ENCODE measurements at regions not wholly inside any gene's neighbourhood (a gene's known extent, or its start where the extent isn't known, plus 50 kb on each side); places are given as distances from the start of the nearest gene placed in this dataset.

- DNase-seq (ENCODE audit: low read depth in 3 of 3), result no peak
These were observed 1222.5 kb downstream of the BRD1 start for GRCh38 chr22:48605125-48605524.

- DNase-seq (ENCODE audit: low read depth in 3 of 3), result no peak
These were observed 1223.9 kb downstream of the BRD1 start for GRCh38 chr22:48603621-48604320.

GRCh38 chr22:48602805-48603518 is 1224.7 kb downstream of the BRD1 start:
- no peak for DNase-seq (ENCODE audit: low read depth in 3 of 3)

GRCh38 chr22:48600681-48601080 is 1227.0 kb downstream of the BRD1 start:
- no peak for DNase-seq (ENCODE audit: low read depth in 3 of 3)

GRCh38 chr22:48600171-48600570 is 1227.5 kb downstream of the BRD1 start:
- no peak for DNase-seq (ENCODE audit: low read depth in 3 of 3)

GRCh38 chr22:48599346-48599745 is 1228.3 kb downstream of the BRD1 start:
- no peak for DNase-seq (ENCODE audit: low read depth in 3 of 3)

GRCh38 chr22:48596111-48596850 is 1231.4 kb downstream of the BRD1 start:
- DNase-seq (ENCODE audit: low read depth in 3 of 3), result no peak

- no peak for DNase-seq (ENCODE audit: low read depth in 3 of 3)
These were observed 1232.2 kb downstream of the BRD1 start for GRCh38 chr22:48595511-48595905.

- DNase-seq (ENCODE audit: low read depth in 3 of 3), result no peak
These were observed 1232.7 kb downstream of the BRD1 start for GRCh38 chr22:48594757-48595510.

GRCh38 chr22:48594016-48594756 is 1233.5 kb downstream of the BRD1 start:
- no peak for DNase-seq (ENCODE audit: low read depth in 3 of 3)

- no peak for DNase-seq (ENCODE audit: low read depth in 3 of 3)
These were observed 1234.1 kb downstream of the BRD1 start for GRCh38 chr22:48593551-48593950.

- no peak for DNase-seq (ENCODE audit: low read depth in 3 of 3)
These were observed 1234.7 kb downstream of the BRD1 start for GRCh38 chr22:48592931-48593330.

- no peak for DNase-seq (ENCODE audit: low read depth in 3 of 3)
These were observed 1235.2 kb downstream of the BRD1 start for GRCh38 chr22:48592488-48592887.

GRCh38 chr22:48592066-48592345 is 1235.7 kb downstream of the BRD1 start:
- no peak for DNase-seq (ENCODE audit: low read depth in 3 of 3)

GRCh38 chr22:48591286-48592065 is 1236.2 kb downstream of the BRD1 start:
- no peak for DNase-seq (ENCODE audit: low read depth in 3 of 3)

- no peak for DNase-seq (ENCODE audit: low read depth in 3 of 3)
These were observed 1237.8 kb downstream of the BRD1 start for GRCh38 chr22:48589901-48590300.

GRCh38 chr22:48588878-48589450 is 1238.7 kb downstream of the BRD1 start:
- no peak for DNase-seq (ENCODE audit: low read depth in 3 of 3)

- DNase-seq (ENCODE audit: low read depth in 3 of 3), result no peak
These were observed 1239.4 kb downstream of the BRD1 start for GRCh38 chr22:48588151-48588877.

- no peak for DNase-seq (ENCODE audit: low read depth in 3 of 3)
These were observed 1240.3 kb downstream of the BRD1 start for GRCh38 chr22:48587236-48587865.
